Left hindlimb (tissue), 1 donor: ENCODE measurements at regions not wholly inside any gene's neighbourhood (a gene's known extent, or its start where the extent isn't known, plus 50 kb on each side); places are given as distances from the start of the nearest gene placed in this dataset.
A peak's percentile ranks its signal among the peaks of the same experiment; 100 is the strongest.

ENCODE experiments used
- DNase-seq: peaks from one replicate; pipeline ENCODE4 v3.0.0-alpha.2; 2018

DNA sequence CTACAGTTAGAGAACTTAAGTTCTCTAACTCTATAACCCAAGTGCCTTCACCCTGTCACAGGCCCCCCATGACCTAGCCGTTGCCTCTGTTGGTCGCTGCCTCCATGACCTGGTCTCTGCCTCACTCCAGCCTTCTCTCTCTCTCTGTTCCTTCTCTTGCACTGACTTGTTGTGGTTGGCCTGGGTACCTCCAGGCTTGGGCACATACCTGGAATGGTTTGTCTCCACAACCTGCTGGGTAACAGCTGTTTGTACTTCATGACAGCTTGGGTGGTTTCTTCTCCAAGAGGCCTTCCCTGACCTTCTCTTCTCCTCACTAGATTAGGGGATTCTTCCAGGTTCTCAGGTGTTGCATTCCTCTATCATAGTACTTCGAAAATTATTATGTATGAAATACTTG, 371.6 kb upstream of the USP24 start:
- DNase-seq, result no peak

- DNase-seq, result no peak
These were observed 370.2 kb upstream of the USP24 start for GRCh38 chr1:55585402-55585792.

- peak; percentile 86 for DNase-seq
These were observed 369.6 kb upstream of the USP24 start for GRCh38 chr1:55584526-55585401.

DNA sequence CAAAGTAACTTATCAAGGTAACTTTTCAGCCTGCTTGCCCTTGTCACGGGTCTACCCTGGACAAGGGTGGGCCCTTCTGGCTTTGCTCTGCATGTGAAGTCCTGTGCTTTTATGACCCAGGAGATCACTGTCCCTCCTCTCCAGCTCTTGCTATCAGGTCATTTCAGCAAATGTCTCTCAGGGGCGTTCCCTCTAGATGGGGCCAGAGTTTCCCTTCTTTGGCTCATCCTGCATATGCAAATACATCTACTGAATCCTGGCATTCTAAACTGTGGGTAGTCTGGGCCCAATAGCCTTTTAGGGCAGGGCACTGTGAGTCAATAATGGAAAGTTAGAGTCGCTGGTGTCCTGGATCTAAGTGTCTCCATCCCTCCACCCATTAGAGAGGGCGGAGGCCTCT, 366.9 kb upstream of the USP24 start:
- DNase-seq, result peak; percentile 19

GRCh38 chr1:55580845-55581332, 365.7 kb upstream of the USP24 start:
- DNase-seq, result no peak

DNA sequence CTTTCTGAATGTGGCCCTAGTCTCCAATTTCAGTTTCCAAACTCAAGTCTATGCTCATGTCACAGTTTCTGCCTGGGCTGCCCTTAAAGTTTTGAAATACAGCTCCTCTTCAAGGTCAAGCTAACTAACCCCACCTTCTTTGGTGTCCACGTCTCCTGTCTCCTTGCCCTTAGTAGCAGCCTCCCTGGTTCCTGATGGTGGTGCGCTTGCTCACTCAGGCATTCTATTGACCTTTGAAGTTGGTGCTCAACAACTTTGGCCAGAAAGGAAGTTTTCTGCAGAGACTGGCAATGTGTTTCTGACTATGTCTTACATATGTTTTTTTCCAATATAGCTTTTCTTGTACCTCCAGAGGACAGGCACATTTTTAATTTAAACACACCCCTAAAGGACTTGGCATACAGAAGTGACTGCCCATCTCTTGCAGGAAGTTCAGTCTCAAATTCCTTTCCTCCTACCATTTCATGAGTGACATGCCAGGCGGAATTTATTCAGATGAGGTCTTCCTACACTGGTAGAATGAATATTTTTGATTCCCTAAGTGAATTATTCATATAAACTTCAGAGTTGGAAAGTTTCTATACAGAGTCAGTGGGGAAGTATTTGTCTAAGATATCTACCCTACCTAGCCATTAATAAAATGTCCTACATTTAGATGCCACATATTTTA, 364.3 kb upstream of the USP24 start:
- no peak for DNase-seq

GRCh38 chr1:55578646-55579045, 363.5 kb upstream of the USP24 start:
- DNase-seq, result no peak

DNA sequence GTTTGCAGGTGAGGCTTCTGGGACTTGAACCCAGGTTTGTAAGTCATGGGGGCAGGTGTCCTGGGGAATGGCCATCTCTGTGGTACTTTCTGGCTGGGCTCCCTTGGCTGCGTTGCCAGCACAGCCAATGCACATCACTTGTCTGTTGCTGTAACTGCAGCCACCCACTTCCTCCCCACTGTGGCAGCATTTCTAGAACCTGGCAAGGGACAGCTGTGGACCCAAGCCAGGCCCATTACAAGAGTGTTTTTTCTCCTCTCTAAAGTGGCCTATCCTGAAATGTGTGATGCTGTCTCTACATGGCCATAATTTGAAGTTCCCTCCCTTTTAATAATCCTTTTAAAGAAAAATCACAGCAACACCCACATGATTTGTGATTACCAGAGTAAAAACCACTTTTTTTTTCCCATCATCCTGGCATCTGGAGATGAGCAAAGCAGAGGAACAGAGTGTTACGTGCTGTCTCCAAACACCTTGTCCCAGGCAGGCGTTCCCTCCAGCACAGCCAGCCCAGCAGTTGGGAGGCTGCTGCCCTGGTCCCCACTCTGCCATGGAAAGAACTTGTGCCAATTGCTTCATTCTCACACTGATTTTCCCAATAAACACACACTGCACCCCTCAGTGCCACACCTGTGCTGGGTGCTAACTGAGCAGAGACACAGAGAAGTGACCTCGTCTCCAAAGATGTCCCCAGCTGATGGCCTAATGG, 360.6 kb upstream of the USP24 start:
- peak; percentile 64 for DNase-seq

GRCh38 chr1:55574691-55575225, 359.6 kb upstream of the USP24 start:
- peak; percentile 67 for DNase-seq

GRCh38 chr1:55572878-55573734, 357.9 kb upstream of the USP24 start:
- no peak for DNase-seq

GRCh38 chr1:55571767-55572166, 356.6 kb upstream of the USP24 start:
- no peak for DNase-seq

- DNase-seq, result no peak
These were observed 354.3 kb upstream of the USP24 start for GRCh38 chr1:55569417-55569816.

DNA sequence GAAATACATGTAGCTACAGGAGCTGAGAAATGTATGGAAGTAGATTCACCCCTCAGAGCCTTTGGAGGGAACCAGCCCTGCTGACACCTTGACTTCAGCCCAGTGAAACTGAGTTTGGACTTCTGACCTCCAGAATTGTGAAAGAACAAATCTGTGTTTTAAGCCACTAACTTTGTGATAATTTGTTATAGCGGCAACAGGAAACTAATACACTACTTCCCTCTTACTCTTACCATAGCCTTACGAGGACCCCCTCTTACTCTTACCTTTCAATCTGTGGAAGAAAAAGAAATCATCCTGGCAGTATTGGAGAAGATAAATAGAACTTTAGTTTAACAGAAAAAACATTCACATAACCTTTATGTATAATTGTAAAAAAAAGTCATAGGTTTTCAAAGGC, 353.6 kb upstream of the USP24 start:
- no peak for DNase-seq

DNA sequence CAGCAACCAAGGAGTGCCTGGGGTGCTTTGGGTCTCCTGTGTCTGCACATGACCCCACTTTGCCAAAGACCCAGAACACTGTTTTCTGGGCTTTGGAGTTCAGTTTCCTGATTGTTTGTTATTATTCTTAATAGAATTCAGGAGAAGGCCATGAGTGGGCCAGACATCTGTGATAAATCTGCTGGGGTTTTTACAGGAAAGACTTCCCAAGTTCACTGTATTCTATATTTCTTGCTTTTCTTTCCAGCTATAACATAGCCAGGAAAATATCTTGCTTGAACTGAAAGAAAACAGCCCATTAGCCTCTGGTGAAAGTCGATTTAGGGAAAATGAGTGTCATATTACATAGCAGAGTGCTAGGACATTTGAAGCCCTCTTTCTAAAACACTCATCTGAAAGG, 345.1 kb upstream of the USP24 start:
- no peak for DNase-seq

DNA sequence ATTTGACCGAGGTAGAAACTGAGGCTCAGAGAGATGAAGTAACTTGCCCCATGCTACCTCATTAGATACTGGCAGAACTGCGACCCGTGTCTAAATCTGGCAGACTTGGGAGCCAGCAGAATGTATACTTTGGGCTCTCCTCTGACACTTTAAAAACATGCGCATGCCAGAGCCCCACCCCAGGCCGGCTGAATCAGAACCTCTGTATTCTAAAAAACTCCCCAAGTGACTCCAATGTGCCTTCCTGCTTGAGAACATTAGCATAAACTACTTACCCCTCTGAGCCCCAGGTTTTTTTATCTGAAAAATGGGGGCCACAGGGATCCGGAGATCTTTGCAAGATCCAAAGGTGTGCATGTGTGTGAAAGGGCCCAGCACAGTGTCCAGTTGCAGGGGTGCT, 344.7 kb upstream of the USP24 start:
- peak; percentile 52 for DNase-seq

DNA sequence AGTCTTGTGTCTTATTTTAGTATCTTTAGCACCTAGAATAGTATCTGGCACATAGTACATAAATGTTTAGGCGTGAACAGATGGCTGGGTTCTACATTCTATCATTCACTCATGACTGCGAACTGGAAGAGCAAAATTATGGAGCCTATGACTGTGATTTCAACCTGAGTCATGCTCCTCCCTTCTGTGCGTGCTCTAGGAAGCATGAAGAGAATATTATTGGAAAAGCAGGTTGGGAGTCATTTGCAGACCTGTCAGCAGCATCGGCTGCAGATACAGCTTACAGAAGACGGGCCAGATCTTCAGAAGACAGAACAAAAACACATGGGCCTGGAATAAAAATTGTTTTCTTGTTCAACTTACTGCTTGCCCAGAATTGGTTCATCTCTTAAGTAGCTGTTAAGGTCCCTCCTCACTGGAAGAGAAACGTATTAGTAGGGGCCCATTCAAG, 344.0 kb upstream of the USP24 start:
- no peak for DNase-seq

DNA sequence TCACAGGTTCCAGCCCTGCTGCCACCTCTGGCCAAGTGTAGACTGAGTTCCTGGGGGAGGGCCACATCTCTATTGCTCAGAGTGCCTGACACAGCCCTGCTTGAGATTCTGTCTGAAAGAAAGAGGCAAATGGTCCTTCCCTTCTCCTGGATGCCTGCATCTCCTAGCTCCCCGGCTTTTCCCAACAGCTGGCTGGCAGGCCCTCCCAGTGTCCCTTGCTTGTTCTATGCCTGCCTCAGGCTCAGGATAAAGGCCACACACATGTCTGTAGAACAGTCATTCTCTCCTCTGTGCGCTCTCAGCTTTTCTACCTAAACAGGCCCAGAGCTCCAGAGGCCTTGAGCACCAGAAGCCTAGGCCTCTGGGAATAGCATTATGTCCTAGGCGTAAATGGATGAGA, 343.4 kb upstream of the USP24 start:
- no peak for DNase-seq

DNA sequence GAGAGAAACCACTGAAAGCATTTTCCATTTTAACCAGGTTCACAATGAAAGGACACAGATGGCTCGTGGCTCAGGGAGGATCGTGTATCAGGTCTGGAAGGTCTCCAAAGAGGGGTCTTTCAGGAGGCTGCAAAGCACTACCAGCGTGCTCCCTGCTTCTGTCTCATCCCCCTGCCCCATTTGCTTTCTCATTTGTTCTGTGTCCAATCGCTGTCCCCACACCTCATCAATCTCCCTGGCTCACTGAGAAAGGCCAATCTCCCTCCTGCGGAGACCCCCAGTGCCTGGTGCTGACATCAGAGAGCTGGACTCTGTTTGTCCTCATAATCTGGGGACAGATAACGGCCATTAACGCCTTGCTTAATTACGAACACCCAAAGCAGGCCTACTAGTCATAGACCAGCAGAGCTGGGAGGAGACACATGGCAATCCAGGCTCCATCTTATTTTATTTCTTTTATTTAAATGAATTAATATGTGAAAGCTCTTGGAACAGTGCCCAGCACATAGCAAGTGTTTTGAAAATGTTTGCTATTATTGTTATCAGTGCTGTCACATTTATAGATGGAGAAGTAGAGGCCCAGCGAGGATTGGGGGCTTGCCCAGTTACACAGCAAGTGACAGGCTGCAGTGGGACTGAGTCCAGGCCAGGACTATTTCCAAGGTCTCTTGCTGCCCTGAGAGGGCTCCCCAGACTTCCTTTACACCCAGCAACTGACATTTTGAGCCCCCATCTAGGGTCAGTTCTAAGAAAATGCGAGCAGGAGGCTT, 341.0 kb upstream of the USP24 start:
- no peak for DNase-seq

GRCh38 chr1:55554611-55555010, 339.4 kb upstream of the USP24 start:
- no peak for DNase-seq

DNA sequence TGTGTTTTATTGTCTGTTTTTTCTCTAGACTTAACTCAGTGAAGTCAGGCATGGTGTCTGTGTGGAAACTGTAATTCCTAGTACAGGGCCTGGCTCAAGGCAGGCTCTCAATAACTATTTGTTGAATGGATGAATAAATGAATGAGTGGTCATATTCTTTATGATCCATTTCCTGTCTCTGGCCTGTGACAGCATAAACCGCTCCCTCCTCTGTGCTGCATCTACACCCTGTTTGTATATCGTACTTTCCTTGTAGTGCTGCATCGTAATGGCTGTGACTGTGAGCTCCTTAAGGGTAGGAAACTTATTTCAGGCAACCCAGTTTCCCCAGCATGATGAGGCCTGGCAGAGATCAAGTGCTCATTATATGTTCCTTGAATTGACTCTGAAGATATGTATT, 337.5 kb upstream of the USP24 start:
- no peak for DNase-seq

DNA sequence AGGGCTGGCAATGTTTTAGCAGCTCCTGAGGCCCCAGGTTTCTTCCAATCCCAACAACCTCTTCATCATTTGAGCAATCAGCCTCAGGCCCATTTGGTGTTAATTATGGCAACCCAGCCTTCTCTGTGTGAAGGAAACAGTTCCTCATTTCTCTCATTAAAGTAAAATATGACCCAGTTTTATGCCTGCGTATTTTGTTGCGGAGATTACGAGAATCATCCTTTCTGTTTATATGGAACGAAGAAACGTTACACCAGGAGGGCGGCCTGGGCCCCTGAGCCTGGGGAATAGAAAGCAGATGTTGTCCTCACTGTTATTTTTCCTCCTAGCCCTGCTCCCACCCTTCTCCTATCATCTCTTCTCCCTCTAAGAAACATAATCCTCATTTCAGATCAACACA, 332.2 kb upstream of the USP24 start:
- no peak for DNase-seq
